ENCODE measurements at regions not wholly inside any gene's neighbourhood (a gene's known extent, or its start where the extent isn't known, plus 50 kb on each side); places are given as distances from the start of the nearest gene placed in this dataset.

- TF ChIP-seq CTCF (conservative IDR thresholded peaks at IDR 0.05) (no peak), ZFX (IDR thresholded peaks at IDR 0.05) (no peak)
Measured at GRCh38 chr20:47849006-47849405, 63.7 kb upstream of the SULF2 start.

Data from C4-2B (cell line).